ENCODE measurements at regions not wholly inside any gene's neighbourhood (a gene's known extent, or its start where the extent isn't known, plus 50 kb on each side); places are given as distances from the start of the nearest gene placed in this dataset.
"Not testable (repeated sequence)": the region's sequence is repeated elsewhere in the genome, so short reads cannot be mapped to it uniquely, and the experiment has no call there.

DNA sequence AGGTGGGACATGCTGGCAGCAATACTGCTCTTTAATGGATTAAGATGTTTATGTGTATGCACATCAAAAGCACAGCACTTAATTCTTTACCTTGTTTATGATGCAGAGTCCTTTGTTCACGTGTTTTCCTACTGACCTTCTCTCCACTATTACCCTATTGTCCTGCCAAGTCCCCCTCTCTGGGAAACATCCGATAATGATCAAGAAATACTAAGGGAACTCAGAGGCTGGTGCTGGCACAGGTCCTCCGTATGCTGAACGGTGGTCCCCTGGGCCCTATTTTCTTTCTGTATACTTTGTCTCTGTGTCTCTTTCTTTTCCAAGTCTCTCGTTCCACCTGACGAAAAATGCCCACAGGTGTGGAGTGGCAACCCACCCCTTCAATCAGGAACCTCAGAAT lies 84.0 kb upstream of the ALDH3B2 start:
- ATAC-seq (ENCODE audit: low read depth); H3K9me3 Mint-ChIP-seq; H3K4me3 Mint-ChIP-seq; H3K27ac Mint-ChIP-seq; H3K36me3 Mint-ChIP-seq; DNase-seq; H3K4me1 Mint-ChIP-seq; H3K27me3 Mint-ChIP-seq; POLR2A ChIA-PET: not testable (repeated sequence)

DNA sequence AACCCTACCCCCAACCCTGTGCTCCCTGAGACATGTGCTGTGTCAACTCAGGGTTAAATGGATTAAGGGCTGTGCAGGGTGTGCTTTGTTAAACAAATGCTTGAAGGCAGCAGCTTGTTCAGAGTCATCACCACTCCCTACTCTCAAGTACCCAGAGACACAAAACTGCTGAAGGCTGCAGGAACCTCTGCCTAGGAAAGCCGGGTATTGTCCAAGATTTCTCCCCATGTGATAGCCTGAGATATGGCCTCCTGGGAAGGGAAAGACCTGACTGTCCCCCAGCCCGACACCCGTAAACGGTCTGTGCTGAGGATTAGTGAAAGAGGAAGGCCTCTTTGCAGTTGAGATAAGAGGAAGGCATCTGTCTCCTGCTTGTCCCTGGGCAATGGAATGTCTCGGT lies 83.6 kb upstream of the ALDH3B2 start:
- H3K27me3 Mint-ChIP-seq, POLR2A ChIA-PET: not testable (repeated sequence)

DNA sequence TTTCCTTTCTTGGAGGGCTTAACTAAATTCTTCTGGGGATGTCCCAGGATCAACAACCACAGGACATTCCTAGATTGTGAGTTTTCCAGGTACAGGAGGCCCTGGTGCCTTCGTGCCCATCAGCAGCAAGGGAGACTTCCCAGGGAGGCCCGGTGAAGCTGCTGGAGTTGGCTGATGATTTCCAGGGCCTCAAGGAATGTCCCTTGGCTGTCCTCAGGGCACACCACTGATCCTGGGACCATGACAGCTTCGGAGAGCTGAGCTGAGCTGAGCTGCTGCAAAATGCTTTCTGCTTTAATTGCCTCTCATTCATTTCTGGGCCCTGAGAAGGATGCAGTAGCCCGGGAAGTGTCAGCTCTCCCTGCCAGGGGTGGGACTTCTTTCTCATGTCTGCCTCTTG lies 79.4 kb upstream of the ALDH3B2 start:
- H3K4me1 Mint-ChIP-seq; H3K9me3 Mint-ChIP-seq; H3K36me3 Mint-ChIP-seq; H3K27me3 Mint-ChIP-seq; H3K4me3 Mint-ChIP-seq; H3K27ac Mint-ChIP-seq; ATAC-seq (ENCODE audit: low read depth); POLR2A ChIA-PET; DNase-seq: not testable (repeated sequence)

More for the DNA sequence above, 83.6 kb upstream of the ALDH3B2 start:
- not testable (repeated sequence) for ATAC-seq (ENCODE audit: low read depth); H3K4me3 Mint-ChIP-seq; H3K4me1 Mint-ChIP-seq; DNase-seq; H3K27ac Mint-ChIP-seq; H3K36me3 Mint-ChIP-seq; H3K9me3 Mint-ChIP-seq

DNA sequence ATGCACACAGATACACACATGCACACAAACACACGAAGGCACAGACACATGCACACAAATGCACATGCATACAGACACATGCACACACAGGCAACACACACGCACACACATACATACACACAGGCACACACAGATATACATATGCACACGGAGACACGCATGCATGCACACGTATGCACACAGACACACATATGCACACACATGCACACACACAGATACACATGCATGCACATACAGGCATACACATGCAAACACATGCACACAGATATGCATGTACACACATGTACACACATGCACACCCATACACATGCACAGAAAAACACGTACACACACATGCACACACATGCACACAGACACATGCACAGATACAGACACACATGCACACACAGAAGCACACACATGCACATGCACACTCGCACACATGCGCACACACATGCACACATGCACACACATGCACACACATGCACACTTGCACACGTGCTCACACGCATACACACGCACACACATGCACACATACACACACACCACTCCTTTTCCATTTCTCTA lies 70.8 kb upstream of the ALDH3B2 start:
- DNase-seq (no peak), ATAC-seq (ENCODE audit: low read depth) (no peak)
- Mint-ChIP-seq H3K27me3 (peaks cover 2% of the 10 kb centered on the region), H3K27ac (no peak overlapping the region), H3K4me1 (no peaks in the 10 kb centered on the region), H3K36me3 (peaks cover 3% of the 10 kb centered on the region), H3K9me3 (peaks cover 6% of the 10 kb centered on the region), H3K4me3 (no peak overlapping the region)
- POLR2A ChIA-PET = no interaction called here

DNA sequence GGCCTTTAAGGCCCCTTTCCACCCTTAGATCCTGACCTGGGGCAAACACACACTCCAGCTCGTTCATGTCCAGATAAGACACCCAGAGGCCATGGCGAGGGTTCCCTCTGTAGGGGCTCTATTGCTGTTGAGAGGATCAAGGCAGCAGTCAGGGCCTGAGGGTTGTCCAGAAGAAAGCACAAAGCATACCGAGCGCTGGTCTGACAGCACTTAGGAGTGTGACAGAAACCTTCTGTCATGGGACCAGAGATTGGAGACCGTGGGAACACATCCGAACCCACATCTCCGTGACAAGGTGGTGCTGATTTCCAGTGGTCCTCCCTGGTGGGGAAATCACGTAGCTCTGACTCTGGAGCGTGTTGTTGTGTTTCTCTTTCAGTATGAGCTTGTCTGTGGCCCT lies 69.8 kb upstream of the ALDH3B2 start:
- H3K9me3 Mint-ChIP-seq; H3K4me1 Mint-ChIP-seq; H3K36me3 Mint-ChIP-seq; DNase-seq; H3K27ac Mint-ChIP-seq; ATAC-seq (ENCODE audit: low read depth); POLR2A ChIA-PET; H3K27me3 Mint-ChIP-seq; H3K4me3 Mint-ChIP-seq: not testable (repeated sequence)

DNA sequence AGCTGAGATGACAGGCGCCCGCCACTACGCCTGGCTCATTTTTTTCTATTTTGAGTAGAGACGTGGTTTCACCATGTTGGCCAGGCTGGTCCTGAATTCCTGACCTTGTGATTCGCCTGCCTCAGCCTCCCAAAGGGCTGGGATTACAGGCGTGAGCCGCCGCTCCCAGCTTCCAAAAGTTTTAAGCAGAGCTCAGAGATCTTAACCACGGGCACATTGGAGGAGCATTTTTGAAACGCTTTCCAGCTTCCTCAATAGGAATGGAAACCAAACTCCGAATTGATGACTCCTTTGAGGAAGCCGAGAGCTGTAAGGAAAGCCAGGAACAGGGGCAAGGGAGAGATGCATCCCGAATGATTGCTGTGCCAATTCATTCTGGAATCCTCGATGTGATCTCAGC lies 63.8 kb upstream of the ALDH3B2 start:
- H3K4me1 Mint-ChIP-seq; H3K4me3 Mint-ChIP-seq; POLR2A ChIA-PET; H3K27me3 Mint-ChIP-seq; H3K27ac Mint-ChIP-seq; DNase-seq; H3K9me3 Mint-ChIP-seq; ATAC-seq (ENCODE audit: low read depth); H3K36me3 Mint-ChIP-seq: not testable (repeated sequence)

DNA sequence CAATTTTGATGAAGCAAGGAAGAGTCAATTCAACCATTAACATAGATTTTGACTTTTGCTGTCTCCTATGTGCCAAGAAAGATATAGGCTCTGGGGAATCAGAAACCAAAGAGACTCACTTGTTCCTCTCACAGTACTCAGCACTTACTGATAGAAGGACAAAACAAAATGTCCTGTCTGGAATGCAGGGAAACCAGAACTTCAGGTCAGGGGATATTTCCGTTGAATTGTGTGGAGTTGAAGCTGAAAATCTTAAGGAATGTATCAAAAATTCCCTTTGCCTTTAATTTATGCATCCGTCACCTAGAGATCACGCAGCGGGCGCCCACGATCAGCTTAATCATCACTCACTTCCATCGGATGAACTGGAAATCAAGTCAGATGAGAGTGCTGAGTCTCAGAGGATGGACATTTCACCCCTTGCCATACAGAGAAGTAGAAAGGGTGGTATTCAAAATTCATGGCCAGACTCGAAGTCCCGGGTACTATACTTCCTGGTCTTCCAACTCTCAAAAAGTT lies 63.2 kb upstream of the ALDH3B2 start:
- H3K27me3 Mint-ChIP-seq; H3K9me3 Mint-ChIP-seq; H3K4me1 Mint-ChIP-seq; H3K4me3 Mint-ChIP-seq; H3K36me3 Mint-ChIP-seq; POLR2A ChIA-PET; H3K27ac Mint-ChIP-seq; DNase-seq; ATAC-seq (ENCODE audit: low read depth): not testable (repeated sequence)

DNA sequence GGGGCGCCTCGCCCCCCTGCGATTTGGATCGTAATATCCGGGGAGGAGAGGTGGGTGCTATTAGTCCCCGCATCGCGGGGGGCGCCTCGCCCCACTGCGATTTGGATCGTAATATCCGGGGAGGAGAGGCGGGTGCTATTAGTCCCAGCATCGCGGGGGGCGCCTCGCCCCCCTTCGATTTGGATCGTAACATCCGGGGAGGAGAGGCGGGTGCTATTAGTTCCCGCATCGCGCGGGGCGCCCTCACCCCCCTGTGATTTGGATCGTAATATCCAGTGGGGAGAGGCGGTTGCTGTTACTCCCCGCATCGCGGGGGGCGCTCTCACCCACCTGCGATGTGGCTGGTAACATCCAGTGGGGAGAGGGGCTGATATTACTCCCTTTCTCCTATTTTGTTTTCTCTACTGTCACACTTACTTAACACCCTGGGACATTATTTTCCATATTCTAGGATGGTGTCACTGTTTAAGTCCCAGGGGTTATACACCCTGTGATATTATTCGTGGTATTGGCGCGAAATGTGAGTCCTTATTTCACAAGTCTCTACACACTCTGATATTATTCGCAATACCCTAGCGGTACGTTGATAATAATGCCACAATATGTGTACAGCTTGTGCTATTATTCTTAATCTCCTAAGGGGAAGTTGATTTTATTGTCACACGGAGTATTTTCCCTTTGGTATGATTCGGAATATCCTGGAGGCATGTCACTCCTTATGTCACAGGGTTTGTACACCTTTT lies 57.8 kb upstream of the ALDH3B2 start:
- peak overlapping the region; percentile 72 for H3K4me3 Mint-ChIP-seq
- H3K27ac Mint-ChIP-seq = no peak overlapping the region
- peaks cover 16% of the 10 kb centered on the region for H3K27me3 Mint-ChIP-seq
- DNase-seq (peak; percentile 53), ATAC-seq (ENCODE audit: low read depth) (peak; percentile 54)
- no peaks in the 10 kb centered on the region for H3K9me3 Mint-ChIP-seq
- no peaks in the 10 kb centered on the region for H3K36me3 Mint-ChIP-seq
- POLR2A ChIA-PET = no interaction called here
- peaks cover 5% of the 10 kb centered on the region for H3K4me1 Mint-ChIP-seq

DNA sequence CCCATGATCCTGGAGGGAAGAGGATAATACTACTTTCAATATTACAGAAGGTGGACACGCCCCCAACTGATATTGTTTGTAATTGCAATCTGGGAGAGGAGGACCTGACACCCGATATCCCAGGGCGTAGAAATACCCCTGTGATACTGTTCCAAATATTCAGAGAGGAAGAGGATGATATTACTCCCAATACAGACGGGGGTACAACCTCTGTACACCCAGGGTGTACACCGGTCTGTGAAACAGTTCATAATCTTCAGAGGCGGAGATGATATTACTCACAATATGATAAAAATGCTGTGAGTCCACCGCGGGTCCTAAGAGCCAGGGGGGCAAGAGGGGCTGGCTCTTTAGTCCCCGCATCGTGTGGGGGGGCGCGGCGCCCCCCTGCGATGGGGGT lies 57.2 kb upstream of the ALDH3B2 start:
- peaks cover 5% of the 10 kb centered on the region for H3K4me1 Mint-ChIP-seq
- DNase-seq = no peak
- H3K4me3 Mint-ChIP-seq = peak overlapping the region; percentile 72
- POLR2A ChIA-PET = no interaction called here
- no peak for ATAC-seq (ENCODE audit: low read depth)
- peaks cover 16% of the 10 kb centered on the region for H3K27me3 Mint-ChIP-seq
- no peak overlapping the region for H3K27ac Mint-ChIP-seq
- H3K36me3 Mint-ChIP-seq = no peaks in the 10 kb centered on the region
- H3K9me3 Mint-ChIP-seq = no peaks in the 10 kb centered on the region

DNA sequence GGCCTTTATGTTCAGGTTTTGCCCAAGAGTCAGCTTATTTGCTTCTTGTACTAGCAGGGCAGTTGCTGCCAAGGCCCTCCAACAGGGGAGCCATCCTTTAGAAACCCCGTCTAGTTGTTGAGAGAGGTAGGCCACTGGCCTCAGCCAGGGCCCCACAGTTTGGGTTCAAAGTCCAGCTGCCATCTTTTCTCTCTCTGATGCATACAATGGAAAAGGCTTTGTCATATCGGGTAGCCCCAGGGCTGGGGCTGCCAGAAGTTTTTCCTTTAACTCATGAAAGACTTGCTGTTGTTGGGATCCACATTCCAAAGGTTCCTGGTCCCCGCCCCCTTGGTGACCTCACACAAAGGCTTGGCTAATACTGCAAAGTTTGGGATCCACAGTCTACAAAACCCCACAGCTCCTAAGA lies 53.7 kb upstream of the ALDH3B2 start:
- H3K27ac Mint-ChIP-seq; POLR2A ChIA-PET; DNase-seq; H3K9me3 Mint-ChIP-seq; H3K4me3 Mint-ChIP-seq; H3K36me3 Mint-ChIP-seq; ATAC-seq (ENCODE audit: low read depth); H3K4me1 Mint-ChIP-seq: not testable (repeated sequence)
- peaks cover 12% of the 10 kb centered on the region for H3K27me3 Mint-ChIP-seq

DNA sequence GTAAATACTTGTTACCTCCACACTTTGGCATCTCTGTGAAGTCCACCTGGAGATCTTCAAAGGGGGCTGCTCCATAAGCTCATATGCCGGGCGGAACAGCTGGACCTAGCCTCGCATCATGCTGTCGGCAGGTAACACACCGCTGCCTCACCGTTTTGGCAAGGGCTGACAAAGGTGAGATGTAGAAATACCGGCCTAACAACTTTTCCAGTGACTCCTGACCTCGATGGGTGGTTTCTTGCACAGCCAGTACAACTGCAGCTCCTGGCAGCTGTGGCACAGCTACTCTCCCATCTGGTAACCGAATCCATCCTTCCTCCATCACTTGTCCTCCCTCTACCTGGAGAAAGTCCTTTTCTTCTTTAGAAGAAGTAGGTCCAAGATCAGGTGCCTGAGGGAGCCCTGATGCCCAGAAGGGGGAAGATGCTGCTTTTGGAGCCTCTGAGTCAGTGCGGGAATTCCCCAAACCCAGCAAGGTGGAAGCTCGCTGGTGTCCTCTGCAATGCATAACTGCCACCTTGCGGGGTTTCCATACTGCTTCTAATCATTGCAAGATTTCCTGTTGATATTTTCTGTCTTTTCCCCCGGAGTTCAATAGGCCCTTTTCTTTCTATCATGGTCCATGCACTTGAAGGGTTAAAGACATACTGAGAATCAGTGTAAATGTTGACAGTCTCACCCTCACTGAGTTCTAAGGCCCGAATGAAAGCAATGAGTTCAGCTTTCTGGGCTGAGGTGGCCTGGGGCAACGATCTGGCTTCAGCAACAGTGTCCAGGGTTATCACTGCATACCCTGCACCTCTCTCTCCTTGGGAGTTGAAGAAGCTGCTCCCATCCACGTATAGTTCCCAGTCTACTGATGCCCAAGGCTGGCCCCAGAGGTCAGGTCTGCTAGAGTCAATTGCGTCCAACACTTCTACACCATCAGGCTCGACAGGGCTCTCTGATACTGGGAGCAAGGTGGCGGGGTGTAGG lies 52.9 kb upstream of the ALDH3B2 start:
- H3K4me1 Mint-ChIP-seq; H3K27me3 Mint-ChIP-seq; DNase-seq; H3K4me3 Mint-ChIP-seq; POLR2A ChIA-PET; ATAC-seq (ENCODE audit: low read depth); H3K27ac Mint-ChIP-seq; H3K36me3 Mint-ChIP-seq; H3K9me3 Mint-ChIP-seq: not testable (repeated sequence)
